Uterus (tissue), 2 donors: ENCODE measurements at regions not wholly inside any gene's neighbourhood (a gene's known extent, or its start where the extent isn't known, plus 50 kb on each side); places are given as distances from the start of the nearest gene placed in this dataset.

Source experiments
- POLR2A ChIP-seq, 2 donors: fragments of 450-650 bp; IDR thresholded peaks; one replicate each; pipeline ENCODE4 v1.6.1; 2016; ENCODE audit warnings: antibody characterized with exemption in 2 of 2, mild to moderate bottlenecking in 1 of 2, moderate library complexity in 1 of 2
- TF ChIP-seq, protein P1 (sequence below), 4 experiments: fragments of 200-600 bp in 2 of 4; fragments of 450-650 bp in 2 of 4; sonication (generic) in 2 of 4; IDR thresholded peaks; one replicate each; pipeline ENCODE4 v1.5.1; 2016 to 2019; ENCODE audit warnings: antibody characterized with exemption in 4 of 4, mild to moderate bottlenecking in 2 of 4, moderate library complexity in 1 of 4

DNA sequence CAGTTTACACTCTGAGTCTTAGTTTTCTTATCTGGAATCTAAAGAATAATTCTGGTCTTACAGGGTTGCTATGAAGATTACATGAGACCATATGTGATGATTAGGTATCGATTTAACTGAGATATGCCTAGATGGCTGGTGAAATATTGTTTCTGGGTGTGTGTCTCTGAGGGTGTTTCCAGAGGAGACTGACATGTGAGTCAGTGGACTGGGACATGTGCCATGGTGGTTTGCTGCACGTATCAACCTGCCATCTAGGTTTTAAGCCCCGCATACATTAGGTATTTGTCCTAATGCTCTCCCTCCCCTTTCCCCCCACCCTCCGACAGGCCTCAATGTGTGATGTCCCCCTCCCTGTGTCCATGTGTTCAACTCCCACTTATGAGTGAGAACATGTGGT lies 186.0 kb upstream of the CXorf66 start:
- TF ChIP-seq, protein P1, sequence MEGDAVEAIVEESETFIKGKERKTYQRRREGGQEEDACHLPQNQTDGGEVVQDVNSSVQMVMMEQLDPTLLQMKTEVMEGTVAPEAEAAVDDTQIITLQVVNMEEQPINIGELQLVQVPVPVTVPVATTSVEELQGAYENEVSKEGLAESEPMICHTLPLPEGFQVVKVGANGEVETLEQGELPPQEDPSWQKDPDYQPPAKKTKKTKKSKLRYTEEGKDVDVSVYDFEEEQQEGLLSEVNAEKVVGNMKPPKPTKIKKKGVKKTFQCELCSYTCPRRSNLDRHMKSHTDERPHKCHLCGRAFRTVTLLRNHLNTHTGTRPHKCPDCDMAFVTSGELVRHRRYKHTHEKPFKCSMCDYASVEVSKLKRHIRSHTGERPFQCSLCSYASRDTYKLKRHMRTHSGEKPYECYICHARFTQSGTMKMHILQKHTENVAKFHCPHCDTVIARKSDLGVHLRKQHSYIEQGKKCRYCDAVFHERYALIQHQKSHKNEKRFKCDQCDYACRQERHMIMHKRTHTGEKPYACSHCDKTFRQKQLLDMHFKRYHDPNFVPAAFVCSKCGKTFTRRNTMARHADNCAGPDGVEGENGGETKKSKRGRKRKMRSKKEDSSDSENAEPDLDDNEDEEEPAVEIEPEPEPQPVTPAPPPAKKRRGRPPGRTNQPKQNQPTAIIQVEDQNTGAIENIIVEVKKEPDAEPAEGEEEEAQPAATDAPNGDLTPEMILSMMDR (IDR thresholded peaks at IDR 0.05), result no peak
- TF ChIP-seq POLR2A (IDR thresholded peaks at IDR 0.05), result no peak
